ENCODE measurements at regions not wholly inside any gene's neighbourhood (a gene's known extent, or its start where the extent isn't known, plus 50 kb on each side); places are given as distances from the start of the nearest gene placed in this dataset.

DNA sequence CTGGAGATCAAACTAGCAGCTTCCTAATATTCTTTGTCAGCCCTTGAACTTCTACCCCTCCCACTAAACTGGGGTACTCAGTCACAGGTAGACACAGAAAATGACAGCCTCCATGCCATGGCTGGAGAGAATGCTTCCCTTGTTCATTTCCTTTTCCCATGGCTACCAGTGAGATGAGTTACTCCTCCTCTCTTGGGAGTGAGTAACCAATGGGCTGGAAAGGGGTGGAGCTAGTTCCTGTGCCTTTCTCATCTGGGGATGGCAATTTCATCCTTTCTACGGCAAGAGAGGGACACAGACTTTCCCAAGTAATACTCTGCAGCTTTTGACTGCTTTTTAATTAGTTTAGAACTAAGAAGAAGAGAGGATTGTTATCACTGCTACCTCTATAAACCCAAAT lies 1045.6 kb upstream of the WWC1 start:
- no peak overlapping the region for H2AFZ ChIP-seq (ENCODE audit: low read length)
- intact Hi-C loops (cut with micrococcal nuclease; ENCODE audit: unreplicated experiment), result no loop called here
- H4K20me1 ChIP-seq (ENCODE audit: insufficient read depth, low read length), result no peaks in the 10 kb centered on the region
- no peak overlapping the region for H3K4me2 ChIP-seq (ENCODE audit: low read length)
- ChIA-PET POLR2A (interaction anchor here (0.6 kb wide), 1 partner anchor 72 kb away, joined by 3 read pairs; no protein-coding TSS in a partner anchor), CTCF (ENCODE audit: unreplicated experiment) (no interaction called here)
- no peak overlapping the region for H3K27ac ChIP-seq (ENCODE audit: low read depth, low read length, poor library complexity, severe bottlenecking)
- no peaks in the 10 kb centered on the region for H3K9me2 ChIP-seq (ENCODE audit: insufficient read depth, low read length)
- no peak for DNase-seq (ENCODE audit: low spot score)
- TF ChIP-seq EZH2phosphoT487 (IDR thresholded peaks at IDR 0.05; ENCODE audit: borderline replicate concordance, low read depth, low read length), result no peak
- TF ChIP-seq, protein P1, sequence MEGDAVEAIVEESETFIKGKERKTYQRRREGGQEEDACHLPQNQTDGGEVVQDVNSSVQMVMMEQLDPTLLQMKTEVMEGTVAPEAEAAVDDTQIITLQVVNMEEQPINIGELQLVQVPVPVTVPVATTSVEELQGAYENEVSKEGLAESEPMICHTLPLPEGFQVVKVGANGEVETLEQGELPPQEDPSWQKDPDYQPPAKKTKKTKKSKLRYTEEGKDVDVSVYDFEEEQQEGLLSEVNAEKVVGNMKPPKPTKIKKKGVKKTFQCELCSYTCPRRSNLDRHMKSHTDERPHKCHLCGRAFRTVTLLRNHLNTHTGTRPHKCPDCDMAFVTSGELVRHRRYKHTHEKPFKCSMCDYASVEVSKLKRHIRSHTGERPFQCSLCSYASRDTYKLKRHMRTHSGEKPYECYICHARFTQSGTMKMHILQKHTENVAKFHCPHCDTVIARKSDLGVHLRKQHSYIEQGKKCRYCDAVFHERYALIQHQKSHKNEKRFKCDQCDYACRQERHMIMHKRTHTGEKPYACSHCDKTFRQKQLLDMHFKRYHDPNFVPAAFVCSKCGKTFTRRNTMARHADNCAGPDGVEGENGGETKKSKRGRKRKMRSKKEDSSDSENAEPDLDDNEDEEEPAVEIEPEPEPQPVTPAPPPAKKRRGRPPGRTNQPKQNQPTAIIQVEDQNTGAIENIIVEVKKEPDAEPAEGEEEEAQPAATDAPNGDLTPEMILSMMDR (conservative IDR thresholded peaks at IDR 0.05; ENCODE audit: low read length), result no peak
- BruUV-seq (replicated peaks), result no TSS peak
- H3K4me3 ChIP-seq (ENCODE audit: low read depth, low read length, poor library complexity, severe bottlenecking), result no peak overlapping the region
- H3K79me2 ChIP-seq (ENCODE audit: insufficient read depth, low read depth, low read length), result no peaks in the 10 kb centered on the region
- H3K9me3 ChIP-seq (ENCODE audit: low read length), result no peaks in the 10 kb centered on the region
- no peaks in the 10 kb centered on the region for H3K4me1 ChIP-seq (ENCODE audit: insufficient read depth, low read length, poor library complexity, severe bottlenecking)
- H3K36me3 ChIP-seq (ENCODE audit: insufficient read depth, low read length), result no peaks in the 10 kb centered on the region

DNA sequence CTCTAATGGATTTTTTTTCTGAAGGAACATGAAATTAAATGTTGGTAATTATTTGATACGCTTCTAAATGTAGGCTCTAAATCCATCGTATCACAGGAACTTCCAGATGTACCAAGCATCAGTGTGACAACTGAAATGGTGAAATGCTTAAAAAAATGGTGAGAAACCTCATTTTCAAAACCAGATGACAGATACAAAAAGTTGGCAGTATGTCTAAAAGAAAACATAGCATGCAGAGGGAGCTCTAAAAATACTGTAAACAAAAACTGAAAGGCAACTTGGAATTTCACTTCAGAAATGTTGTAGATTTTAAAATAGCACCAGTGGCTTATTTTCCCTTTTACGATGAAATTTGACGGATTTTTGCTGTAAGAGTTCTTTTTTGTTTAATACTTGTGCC lies 1043.6 kb upstream of the WWC1 start:
- BruUV-seq (replicated peaks), result no TSS peak
- DNase-seq (ENCODE audit: low spot score), result no peak
- H3K9me3 ChIP-seq (ENCODE audit: low read length), result no peaks in the 10 kb centered on the region
- H3K4me2 ChIP-seq (ENCODE audit: low read length), result no peak overlapping the region
- POLR2A ChIA-PET, result no interaction called here
- no peaks in the 10 kb centered on the region for H3K9me2 ChIP-seq (ENCODE audit: insufficient read depth, low read length)
- no peak overlapping the region for H2AFZ ChIP-seq (ENCODE audit: low read length)
- no peak overlapping the region for H3K4me3 ChIP-seq (ENCODE audit: low read depth, low read length, poor library complexity, severe bottlenecking)
- no peak overlapping the region for H3K27ac ChIP-seq (ENCODE audit: low read depth, low read length, poor library complexity, severe bottlenecking)
- CTCF ChIA-PET (ENCODE audit: unreplicated experiment), result no interaction called here
- H3K36me3 ChIP-seq (ENCODE audit: insufficient read depth, low read length), result no peaks in the 10 kb centered on the region
- H3K4me1 ChIP-seq (ENCODE audit: insufficient read depth, low read length, poor library complexity, severe bottlenecking), result no peaks in the 10 kb centered on the region
- H3K79me2 ChIP-seq (ENCODE audit: insufficient read depth, low read depth, low read length), result no peaks in the 10 kb centered on the region
- H4K20me1 ChIP-seq (ENCODE audit: insufficient read depth, low read length), result no peaks in the 10 kb centered on the region
- intact Hi-C loops (cut with micrococcal nuclease; ENCODE audit: unreplicated experiment), result no loop called here
- TF ChIP-seq EZH2phosphoT487 (IDR thresholded peaks at IDR 0.05; ENCODE audit: borderline replicate concordance, low read depth, low read length), result no peak
- TF ChIP-seq, protein P1 (conservative IDR thresholded peaks at IDR 0.05; ENCODE audit: low read length), result no peak

DNA sequence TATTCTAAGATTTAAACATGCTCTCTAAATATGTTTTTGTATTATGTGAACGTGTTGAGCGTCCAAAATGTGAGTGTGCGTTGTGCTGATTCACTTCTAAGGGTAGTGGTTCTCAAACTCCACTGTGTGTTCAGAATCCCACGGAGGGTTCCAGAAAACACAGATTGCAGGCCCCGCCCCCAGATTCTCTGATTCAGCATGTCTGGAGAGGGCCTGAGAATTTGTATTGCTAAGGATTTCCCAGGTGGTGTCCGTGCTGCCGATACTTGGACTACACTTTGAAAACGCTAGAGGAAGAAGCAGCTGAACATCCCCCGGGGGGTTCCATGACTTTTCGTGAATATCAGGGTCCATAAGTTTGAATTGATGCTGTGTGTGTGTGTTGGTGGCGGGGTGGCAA lies 1043.2 kb upstream of the WWC1 start:
- no peak overlapping the region for H3K4me3 ChIP-seq (ENCODE audit: low read depth, low read length, poor library complexity, severe bottlenecking)
- ChIA-PET POLR2A (interaction anchor here (1.3 kb wide), 1 partner anchor 9 kb away, joined by 4 read pairs; no protein-coding TSS in a partner anchor), CTCF (ENCODE audit: unreplicated experiment) (no interaction called here)
- no peak for DNase-seq (ENCODE audit: low spot score)
- H3K36me3 ChIP-seq (ENCODE audit: insufficient read depth, low read length), result no peaks in the 10 kb centered on the region
- BruUV-seq (replicated peaks), result no TSS peak
- intact Hi-C loops (cut with micrococcal nuclease; ENCODE audit: unreplicated experiment), result no loop called here
- no peaks in the 10 kb centered on the region for H3K4me1 ChIP-seq (ENCODE audit: insufficient read depth, low read length, poor library complexity, severe bottlenecking)
- H3K27ac ChIP-seq (ENCODE audit: low read depth, low read length, poor library complexity, severe bottlenecking), result no peak overlapping the region
- no peak overlapping the region for H2AFZ ChIP-seq (ENCODE audit: low read length)
- no peaks in the 10 kb centered on the region for H3K9me3 ChIP-seq (ENCODE audit: low read length)
- H3K4me2 ChIP-seq (ENCODE audit: low read length), result no peak overlapping the region
- TF ChIP-seq EZH2phosphoT487 (IDR thresholded peaks at IDR 0.05; ENCODE audit: borderline replicate concordance, low read depth, low read length), result no peak
- TF ChIP-seq, protein P1 (conservative IDR thresholded peaks at IDR 0.05; ENCODE audit: low read length), result no peak
- H3K9me2 ChIP-seq (ENCODE audit: insufficient read depth, low read length), result no peaks in the 10 kb centered on the region
- H4K20me1 ChIP-seq (ENCODE audit: insufficient read depth, low read length), result no peaks in the 10 kb centered on the region
- H3K79me2 ChIP-seq (ENCODE audit: insufficient read depth, low read depth, low read length), result no peaks in the 10 kb centered on the region
